Stimulated activated CD8-positive, alpha-beta memory T cell treated with anti-CD3 and anti-CD28 coated beads, Interleukin-4, amount 100 ng/mL, for 48 hours (primary cell): ENCODE measurements at regions not wholly inside any gene's neighbourhood (a gene's known extent, or its start where the extent isn't known, plus 50 kb on each side); places are given as distances from the start of the nearest gene placed in this dataset.
"Not testable (repeated sequence)": the region's sequence is repeated elsewhere in the genome, so short reads cannot be mapped to it uniquely, and the experiment has no call there.

ENCODE experiments used
- DNase-seq: peaks from one replicate; pipeline ENCODE4 v3.0.0-alpha.2; 2020

GRCh38 chr10:94238006-94238617, 124.6 kb downstream of the NOC3L start:
- no peak for DNase-seq

DNA sequence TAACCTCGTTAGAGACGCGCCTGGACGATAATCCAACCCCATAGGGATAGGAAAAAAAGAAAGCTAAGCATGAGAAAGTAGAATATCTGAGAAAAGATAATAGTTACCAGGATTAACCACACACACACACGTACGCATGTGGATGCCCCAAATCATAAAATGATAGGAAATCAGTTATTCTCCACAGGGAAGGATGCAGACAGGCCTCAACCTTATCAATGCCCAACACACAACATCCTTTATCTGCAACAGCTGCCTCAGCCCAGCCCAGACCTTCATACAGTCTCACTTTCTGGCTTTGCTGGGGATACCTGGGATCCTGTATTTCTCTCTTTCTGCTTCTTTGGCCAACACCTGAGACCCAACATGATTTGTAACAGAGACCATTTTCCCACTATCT, 123.0 kb downstream of the NOC3L start:
- DNase-seq: no peak

DNA sequence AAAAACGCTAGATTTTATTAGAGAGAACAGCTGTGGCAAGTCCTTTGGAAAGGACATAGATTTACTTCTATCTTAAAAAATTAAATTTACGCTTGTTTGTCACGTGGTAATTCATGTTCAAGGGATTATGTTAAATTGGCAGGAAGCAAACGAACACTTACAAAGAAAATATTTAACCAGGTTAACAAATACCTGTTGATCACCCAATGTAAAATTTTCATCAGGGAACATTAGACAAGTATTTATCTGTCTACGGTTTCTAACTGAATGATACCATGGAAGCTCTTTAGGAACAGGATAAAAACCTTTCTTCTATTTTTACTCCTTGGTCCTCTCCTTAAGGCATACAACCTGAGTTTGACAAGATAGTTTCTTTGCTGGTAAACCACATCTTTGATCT, 122.2 kb downstream of the NOC3L start:
- no peak for DNase-seq

GRCh38 chr10:94240901-94241300, 121.8 kb downstream of the NOC3L start:
- DNase-seq: no peak

GRCh38 chr10:94251098-94251497, 111.6 kb downstream of the NOC3L start:
- DNase-seq: no peak

- DNase-seq: no peak
Measured at GRCh38 chr10:94251568-94251967, 111.2 kb downstream of the NOC3L start.

GRCh38 chr10:94257407-94257806, 105.3 kb downstream of the NOC3L start:
- not testable (repeated sequence) for DNase-seq

- no peak for DNase-seq
Measured at GRCh38 chr10:94260455-94260854, 102.3 kb downstream of the NOC3L start.

GRCh38 chr10:94264085-94264484, 98.7 kb downstream of the NOC3L start:
- no peak for DNase-seq

GRCh38 chr10:94266091-94266490, 96.6 kb downstream of the NOC3L start:
- no peak for DNase-seq

GRCh38 chr10:94268652-94269051, 94.1 kb downstream of the NOC3L start:
- DNase-seq: no peak

DNA sequence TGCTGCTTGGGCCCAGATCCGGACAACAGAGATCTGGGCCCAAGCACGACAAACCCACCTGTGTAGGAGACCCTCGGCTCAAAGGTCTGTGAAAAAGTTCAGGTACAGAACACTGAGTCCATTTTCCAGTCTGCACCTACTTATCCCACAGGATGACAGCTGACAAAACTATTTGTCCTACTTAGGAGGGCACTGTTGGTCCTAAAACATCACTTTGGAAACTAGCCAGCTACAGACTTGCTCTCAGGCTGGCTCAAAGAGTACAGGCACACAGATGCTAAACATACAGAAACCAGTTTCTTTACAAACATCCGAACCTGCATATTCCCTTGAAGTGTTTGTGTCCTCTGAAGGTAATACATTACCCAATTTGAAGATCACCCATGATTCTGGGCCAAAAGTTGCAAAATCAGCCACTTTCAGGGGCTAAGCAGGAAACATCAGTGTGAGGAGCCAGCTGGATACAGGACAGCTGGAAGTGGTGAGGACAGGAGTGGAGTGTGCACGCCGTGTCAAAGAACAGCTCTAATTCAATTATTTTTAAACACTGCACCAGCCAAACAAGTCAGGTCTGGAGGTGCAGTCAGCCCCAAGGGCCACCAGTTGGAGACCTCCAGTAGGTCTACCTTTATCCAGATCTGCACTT, 88.5 kb downstream of the NOC3L start:
- no peak for DNase-seq

DNA sequence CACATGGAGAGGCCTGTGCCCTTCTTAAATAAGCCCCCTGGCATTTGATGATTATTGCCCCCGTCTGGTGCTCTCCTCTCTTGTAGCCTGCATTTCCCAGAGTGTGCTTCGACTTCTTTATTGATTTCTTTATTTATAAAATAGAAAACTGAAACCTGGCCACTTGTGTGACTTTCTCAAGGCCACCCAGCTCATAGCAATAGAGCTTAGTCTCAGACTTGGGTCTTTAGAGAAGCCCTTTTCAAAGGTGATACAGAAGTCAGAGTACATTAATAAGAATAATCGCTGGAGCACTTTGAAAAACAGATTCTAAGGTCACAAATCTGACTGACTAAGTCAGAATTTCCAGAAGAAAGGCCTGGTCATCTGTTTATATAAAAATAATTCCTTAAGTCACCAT, 86.6 kb downstream of the NOC3L start:
- no peak for DNase-seq

DNA sequence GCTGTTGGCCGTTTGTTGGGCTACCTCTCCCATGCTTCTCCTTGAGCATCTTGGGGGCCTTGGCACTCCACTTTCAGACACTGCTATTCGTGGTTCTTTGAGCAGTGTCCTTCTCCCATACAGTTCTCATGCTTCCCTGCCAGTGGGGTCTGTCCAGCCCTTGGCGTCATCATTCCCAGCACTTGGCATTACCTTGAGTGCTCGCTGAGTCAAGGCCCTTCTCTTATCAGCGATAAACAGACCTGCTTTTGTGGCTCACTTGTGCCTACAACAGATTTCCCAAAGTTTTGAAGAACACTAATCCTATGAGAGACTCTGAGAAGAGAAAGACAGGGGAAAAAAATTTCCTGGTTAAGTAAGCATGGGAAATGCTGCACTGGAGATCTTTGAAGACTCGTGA, 85.3 kb downstream of the NOC3L start:
- DNase-seq: no peak

DNA sequence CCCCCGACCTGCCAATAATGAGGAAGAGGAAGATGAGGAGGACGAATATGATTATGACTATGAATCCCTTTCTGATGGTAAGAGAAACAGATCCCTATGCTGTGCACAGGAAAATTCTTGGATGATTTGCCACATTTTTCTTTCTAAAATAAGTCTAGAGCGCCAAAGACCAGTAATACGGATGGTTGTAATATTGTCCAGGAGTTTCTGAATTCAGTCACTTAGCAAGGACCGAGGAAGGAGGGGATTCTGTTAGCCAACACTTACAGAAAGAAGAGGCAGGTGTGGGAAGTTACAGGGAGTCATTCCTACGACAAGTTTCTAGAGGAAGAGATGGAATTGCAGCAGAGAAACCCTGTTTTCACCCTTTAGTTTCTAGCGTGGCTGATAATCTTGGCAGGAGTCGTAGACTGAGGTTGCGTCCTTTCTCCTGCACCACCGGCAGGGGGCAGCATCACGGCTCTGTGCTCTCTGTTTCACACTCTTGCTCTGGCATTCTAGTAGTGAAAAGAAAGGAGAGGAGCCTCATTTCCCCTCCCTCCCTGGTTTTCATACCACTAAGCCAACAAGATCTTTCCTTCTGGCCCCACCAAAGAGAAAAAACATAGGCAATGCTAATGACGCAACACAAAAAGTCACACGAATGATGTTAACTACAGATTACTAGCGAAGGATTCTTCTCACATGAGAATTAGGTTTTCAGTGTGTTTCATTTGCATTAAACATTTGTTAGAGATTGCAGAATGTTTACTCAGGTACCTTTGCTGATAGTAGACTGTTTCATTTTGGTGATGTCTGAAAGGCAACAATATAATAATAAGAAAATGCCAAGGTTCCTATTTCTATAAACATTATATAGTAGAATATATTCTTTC, 82.7 kb downstream of the NOC3L start:
- DNase-seq: peak; percentile 79

DNA sequence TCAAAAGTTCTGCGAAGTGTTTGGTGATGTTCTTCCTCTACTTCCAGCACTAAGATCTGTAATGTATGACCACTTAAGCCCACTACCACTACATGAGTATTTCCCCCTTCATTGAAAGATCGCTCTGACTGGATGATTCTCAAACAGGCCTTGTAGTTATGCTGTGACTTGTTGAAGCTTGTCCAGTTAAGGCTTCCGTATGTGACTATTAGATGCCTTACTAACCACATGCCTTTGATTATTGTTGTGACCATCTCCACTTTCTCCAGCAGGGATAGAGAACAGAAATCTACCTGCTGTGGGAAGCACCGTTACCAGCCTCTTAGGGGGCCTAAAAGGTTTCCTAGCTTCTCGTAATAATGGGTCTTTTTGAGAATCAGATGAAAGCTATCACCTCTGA, 81.1 kb downstream of the NOC3L start:
- DNase-seq: no peak

GRCh38 chr10:94282369-94282768, 80.4 kb downstream of the NOC3L start:
- no peak for DNase-seq
